GM20000 (cell line): ENCODE measurements at regions not wholly inside any gene's neighbourhood (a gene's known extent, or its start where the extent isn't known, plus 50 kb on each side); places are given as distances from the start of the nearest gene placed in this dataset.
A peak's percentile ranks its signal among the peaks of the same experiment; 100 is the strongest.

Experiments
- DNase-seq: peaks from one replicate; pipeline ENCODE4 v3.0.0; 2012; ENCODE audit warnings: low spot score
- TF ChIP-seq, protein P1 (sequence below): IDR thresholded peaks from 2 replicates; pipeline ENCODE4 v1.5.1; 2012; ENCODE audit warnings: mild to moderate bottlenecking, control low read depth; ENCODE audit errors: extremely low read depth, missing control alignments

GRCh38 chr13:79212064-79212619 is 193.9 kb downstream of the RBM26 start:
- no peak for DNase-seq
- TF ChIP-seq, protein P1, sequence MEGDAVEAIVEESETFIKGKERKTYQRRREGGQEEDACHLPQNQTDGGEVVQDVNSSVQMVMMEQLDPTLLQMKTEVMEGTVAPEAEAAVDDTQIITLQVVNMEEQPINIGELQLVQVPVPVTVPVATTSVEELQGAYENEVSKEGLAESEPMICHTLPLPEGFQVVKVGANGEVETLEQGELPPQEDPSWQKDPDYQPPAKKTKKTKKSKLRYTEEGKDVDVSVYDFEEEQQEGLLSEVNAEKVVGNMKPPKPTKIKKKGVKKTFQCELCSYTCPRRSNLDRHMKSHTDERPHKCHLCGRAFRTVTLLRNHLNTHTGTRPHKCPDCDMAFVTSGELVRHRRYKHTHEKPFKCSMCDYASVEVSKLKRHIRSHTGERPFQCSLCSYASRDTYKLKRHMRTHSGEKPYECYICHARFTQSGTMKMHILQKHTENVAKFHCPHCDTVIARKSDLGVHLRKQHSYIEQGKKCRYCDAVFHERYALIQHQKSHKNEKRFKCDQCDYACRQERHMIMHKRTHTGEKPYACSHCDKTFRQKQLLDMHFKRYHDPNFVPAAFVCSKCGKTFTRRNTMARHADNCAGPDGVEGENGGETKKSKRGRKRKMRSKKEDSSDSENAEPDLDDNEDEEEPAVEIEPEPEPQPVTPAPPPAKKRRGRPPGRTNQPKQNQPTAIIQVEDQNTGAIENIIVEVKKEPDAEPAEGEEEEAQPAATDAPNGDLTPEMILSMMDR: no peak

DNA sequence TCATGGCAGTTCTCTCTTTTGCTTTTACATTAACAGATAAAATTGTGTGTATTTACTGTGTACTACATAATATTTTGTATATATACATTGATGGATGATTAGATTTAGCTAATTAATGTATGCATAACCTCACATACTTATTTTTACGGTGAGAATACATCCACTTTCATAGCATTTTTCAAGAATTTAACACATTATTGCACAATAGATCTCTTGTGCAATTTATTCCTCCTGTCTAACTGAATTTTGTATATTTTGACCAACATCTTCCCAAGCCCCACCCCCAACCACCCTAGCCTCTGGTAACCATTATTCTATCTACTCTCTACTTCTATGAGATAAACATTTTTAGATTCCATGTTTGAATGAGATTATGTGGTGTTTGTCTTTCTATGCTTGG is 194.7 kb downstream of the RBM26 start:
- DNase-seq: no peak
- TF ChIP-seq, protein P1: no peak

- TF ChIP-seq, protein P1: no peak
- DNase-seq: no peak
Observed at GRCh38 chr13:79197933-79198332, 208.1 kb downstream of the RBM26 start.

DNA sequence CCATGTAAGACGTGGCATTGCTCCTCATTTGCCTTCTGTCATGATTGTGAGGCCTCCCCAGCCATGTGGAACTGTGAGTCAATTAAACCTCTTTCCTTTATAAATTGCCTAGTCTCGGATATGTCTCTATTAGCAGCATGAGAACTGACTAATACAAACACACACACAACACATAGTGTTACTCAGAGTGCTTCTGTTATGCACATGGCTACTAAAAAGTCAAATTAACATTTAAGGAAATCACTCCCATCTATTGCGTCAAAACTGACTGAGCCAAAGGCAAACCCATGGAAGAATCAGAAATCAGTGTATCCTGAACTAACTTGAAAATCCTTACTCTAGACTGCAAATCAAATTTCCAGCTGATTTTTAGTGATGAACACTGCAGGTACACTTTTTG is 209.2 kb downstream of the RBM26 start:
- TF ChIP-seq, protein P1: no peak
- DNase-seq: no peak

- DNase-seq: no peak
- TF ChIP-seq, protein P1: no peak
Observed at GRCh38 chr13:79196366-79196765, 209.7 kb downstream of the RBM26 start.

GRCh38 chr13:79194727-79195126 is 211.3 kb downstream of the RBM26 start:
- no peak for DNase-seq
- TF ChIP-seq, protein P1: no peak

- TF ChIP-seq, protein P1: no peak
- peak; percentile 64 for DNase-seq
Observed at GRCh38 chr13:79194272-79194671, 211.8 kb downstream of the RBM26 start.
